Karpas-422 (cell line): ENCODE measurements at regions not wholly inside any gene's neighbourhood (a gene's known extent, or its start where the extent isn't known, plus 50 kb on each side); places are given as distances from the start of the nearest gene placed in this dataset.

Experiments
- DNase-seq: peaks from one replicate; pipeline ENCODE4 v3.0.0-alpha.2; 2015
- H2AFZ ChIP-seq: fragments of 200-600 bp; sonication (generic); 2 replicates; pipeline ENCODE4 v1.6.1; 2014; ENCODE audit warnings: antibody characterized with exemption, low read length, mixed read lengths
- H3K27ac ChIP-seq: fragments of 200-600 bp; sonication (generic); 2 replicates; pipeline ENCODE4 v1.5.1; 2014; ENCODE audit warnings: mild to moderate bottlenecking, low read length, moderate library complexity
- H3K27me3 ChIP-seq: fragments of 200-600 bp; sonication (generic); 2 replicates; pipeline ENCODE4 v1.6.1; 2014; ENCODE audit warnings: low read length, mixed read lengths
- H3K36me3 ChIP-seq: fragments of 200-600 bp; sonication (generic); 2 replicates; pipeline ENCODE4 v1.6.1; 2014; ENCODE audit warnings: low read length, mixed read lengths; ENCODE audit not compliant: insufficient read depth
- H3K4me1 ChIP-seq: fragments of 200-600 bp; sonication (generic); 2 replicates; pipeline ENCODE4 v1.6.1; 2014; ENCODE audit warnings: mild to moderate bottlenecking, low read length, mixed read lengths
- H3K4me2 ChIP-seq: fragments of 200-600 bp; sonication (generic); 2 replicates; pipeline ENCODE4 v1.6.1; 2014; ENCODE audit warnings: low read length, low read depth, mild to moderate bottlenecking; ENCODE audit not compliant: poor library complexity, severe bottlenecking
- H3K4me3 ChIP-seq: fragments of 200-600 bp; sonication (generic); 2 replicates; pipeline ENCODE4 v1.5.1; 2014; ENCODE audit warnings: mild to moderate bottlenecking, antibody characterized with exemption, low read length, mixed read lengths
- H3K79me2 ChIP-seq: fragments of 200-600 bp; sonication (generic); 2 replicates; pipeline ENCODE4 v1.6.1; 2014; ENCODE audit warnings: mild to moderate bottlenecking, low read length, mixed read lengths
- H3K9ac ChIP-seq: fragments of 200-600 bp; sonication (generic); 2 replicates; pipeline ENCODE4 v1.6.0; 2014; ENCODE audit warnings: low read length
- H3K9me2 ChIP-seq: fragments of 200-600 bp; sonication (generic), shearing (Covaris generic); replicated peaks from 2 replicates; pipeline ENCODE4 v1.6.0; 2014; ENCODE audit warnings: mild to moderate bottlenecking, low read length, moderate library complexity; ENCODE audit not compliant: insufficient read depth
- H3K9me3 ChIP-seq: fragments of 300-700, 200-600 bp; sonication (generic); 2 replicates; pipeline ENCODE4 v1.6.1; 2014; ENCODE audit warnings: low read length, mixed read lengths
- H4K20me1 ChIP-seq: fragments of 200-600 bp; sonication (generic); 2 replicates; pipeline ENCODE4 v1.6.1; 2014; ENCODE audit warnings: mild to moderate bottlenecking, antibody characterized with exemption, low read length, low read depth; ENCODE audit not compliant: insufficient read depth

- Histone ChIP-seq H3K9me3 (no peaks in the 10 kb centered on the region), H3K9me2 (no peaks in the 10 kb centered on the region), H3K79me2 (no peaks in the 10 kb centered on the region), H3K4me3 (no peak overlapping the region), H3K36me3 (no peaks in the 10 kb centered on the region), H3K4me1 (no peaks in the 10 kb centered on the region), H2AFZ (no peak overlapping the region), H4K20me1 (no peaks in the 10 kb centered on the region), H3K9ac (no peak overlapping the region), H3K4me2 (no peak overlapping the region), H3K27ac (no peak overlapping the region), H3K27me3 (no peaks in the 10 kb centered on the region)
- DNase-seq: no peak
These were observed 133.9 kb upstream of the ADRA1B start for GRCh38 chr5:159782197-159782994.

GRCh38 chr5:159782995-159783300 is 133.3 kb upstream of the ADRA1B start:
- no peak overlapping the region for H3K9ac ChIP-seq
- H3K9me2 ChIP-seq: no peaks in the 10 kb centered on the region
- no peak for DNase-seq
- H3K9me3 ChIP-seq: no peaks in the 10 kb centered on the region
- no peak overlapping the region for H3K4me2 ChIP-seq
- no peaks in the 10 kb centered on the region for H3K36me3 ChIP-seq
- H3K27ac ChIP-seq: no peak overlapping the region
- H3K4me3 ChIP-seq: no peak overlapping the region
- no peaks in the 10 kb centered on the region for H3K4me1 ChIP-seq
- no peaks in the 10 kb centered on the region for H3K27me3 ChIP-seq
- no peak overlapping the region for H2AFZ ChIP-seq
- H4K20me1 ChIP-seq: no peaks in the 10 kb centered on the region
- no peaks in the 10 kb centered on the region for H3K79me2 ChIP-seq

- H3K9ac ChIP-seq: no peak overlapping the region
- no peak overlapping the region for H3K4me2 ChIP-seq
- no peak overlapping the region for H3K4me3 ChIP-seq
- H4K20me1 ChIP-seq: no peaks in the 10 kb centered on the region
- no peaks in the 10 kb centered on the region for H3K9me3 ChIP-seq
- H3K4me1 ChIP-seq: no peaks in the 10 kb centered on the region
- H3K9me2 ChIP-seq: no peaks in the 10 kb centered on the region
- no peak overlapping the region for H3K27ac ChIP-seq
- no peaks in the 10 kb centered on the region for H3K27me3 ChIP-seq
- H3K79me2 ChIP-seq: no peaks in the 10 kb centered on the region
- no peaks in the 10 kb centered on the region for H3K36me3 ChIP-seq
- no peak for DNase-seq
- no peak overlapping the region for H2AFZ ChIP-seq
These were observed 132.5 kb upstream of the ADRA1B start for GRCh38 chr5:159783726-159784247.

- no peaks in the 10 kb centered on the region for H3K79me2 ChIP-seq
- no peaks in the 10 kb centered on the region for H3K36me3 ChIP-seq
- no peak overlapping the region for H2AFZ ChIP-seq
- H3K9me3 ChIP-seq: no peaks in the 10 kb centered on the region
- no peak overlapping the region for H3K4me3 ChIP-seq
- no peak overlapping the region for H3K27ac ChIP-seq
- DNase-seq: no peak
- H3K27me3 ChIP-seq: no peaks in the 10 kb centered on the region
- H3K4me1 ChIP-seq: no peaks in the 10 kb centered on the region
- no peak overlapping the region for H3K9ac ChIP-seq
- no peaks in the 10 kb centered on the region for H4K20me1 ChIP-seq
- no peaks in the 10 kb centered on the region for H3K9me2 ChIP-seq
- H3K4me2 ChIP-seq: no peak overlapping the region
These were observed 131.3 kb upstream of the ADRA1B start for GRCh38 chr5:159784993-159785392.

- Histone ChIP-seq H2AFZ (no peak overlapping the region), H3K27ac (no peak overlapping the region), H3K4me2 (no peak overlapping the region), H3K79me2 (no peaks in the 10 kb centered on the region), H3K4me3 (no peak overlapping the region), H3K27me3 (no peaks in the 10 kb centered on the region), H3K36me3 (no peaks in the 10 kb centered on the region), H3K9me2 (no peaks in the 10 kb centered on the region), H3K4me1 (no peaks in the 10 kb centered on the region), H3K9ac (no peak overlapping the region), H3K9me3 (no peaks in the 10 kb centered on the region), H4K20me1 (no peaks in the 10 kb centered on the region)
- DNase-seq: no peak
These were observed 130.6 kb upstream of the ADRA1B start for GRCh38 chr5:159785656-159786055.

GRCh38 chr5:159786201-159786600 is 130.1 kb upstream of the ADRA1B start:
- no peaks in the 10 kb centered on the region for H3K4me1 ChIP-seq
- no peaks in the 10 kb centered on the region for H3K9me2 ChIP-seq
- DNase-seq: no peak
- H4K20me1 ChIP-seq: no peaks in the 10 kb centered on the region
- no peaks in the 10 kb centered on the region for H3K27me3 ChIP-seq
- no peak overlapping the region for H3K27ac ChIP-seq
- no peak overlapping the region for H3K9ac ChIP-seq
- no peaks in the 10 kb centered on the region for H3K79me2 ChIP-seq
- H3K36me3 ChIP-seq: no peaks in the 10 kb centered on the region
- H2AFZ ChIP-seq: no peak overlapping the region
- no peak overlapping the region for H3K4me2 ChIP-seq
- H3K4me3 ChIP-seq: no peak overlapping the region
- no peaks in the 10 kb centered on the region for H3K9me3 ChIP-seq

- no peaks in the 10 kb centered on the region for H3K36me3 ChIP-seq
- no peaks in the 10 kb centered on the region for H3K9me2 ChIP-seq
- no peaks in the 10 kb centered on the region for H3K4me1 ChIP-seq
- H3K4me2 ChIP-seq: no peak overlapping the region
- H3K27ac ChIP-seq: no peak overlapping the region
- H3K9ac ChIP-seq: no peak overlapping the region
- H2AFZ ChIP-seq: no peak overlapping the region
- H4K20me1 ChIP-seq: no peaks in the 10 kb centered on the region
- no peaks in the 10 kb centered on the region for H3K9me3 ChIP-seq
- H3K4me3 ChIP-seq: no peak overlapping the region
- no peak for DNase-seq
- H3K27me3 ChIP-seq: no peaks in the 10 kb centered on the region
- H3K79me2 ChIP-seq: no peaks in the 10 kb centered on the region
These were observed 129.2 kb upstream of the ADRA1B start for GRCh38 chr5:159786901-159787691.

- no peak overlapping the region for H3K27ac ChIP-seq
- no peaks in the 10 kb centered on the region for H4K20me1 ChIP-seq
- no peaks in the 10 kb centered on the region for H3K9me2 ChIP-seq
- no peaks in the 10 kb centered on the region for H3K27me3 ChIP-seq
- H3K4me2 ChIP-seq: no peak overlapping the region
- no peak overlapping the region for H3K9ac ChIP-seq
- DNase-seq: no peak
- no peak overlapping the region for H3K4me3 ChIP-seq
- H3K4me1 ChIP-seq: no peaks in the 10 kb centered on the region
- H2AFZ ChIP-seq: no peak overlapping the region
- H3K36me3 ChIP-seq: no peaks in the 10 kb centered on the region
- no peaks in the 10 kb centered on the region for H3K9me3 ChIP-seq
- H3K79me2 ChIP-seq: no peaks in the 10 kb centered on the region
These were observed 128.4 kb upstream of the ADRA1B start for GRCh38 chr5:159787837-159788236.
